Tibial nerve (tissue), 4 donors: ENCODE measurements at regions not wholly inside any gene's neighbourhood (a gene's known extent, or its start where the extent isn't known, plus 50 kb on each side); places are given as distances from the start of the nearest gene placed in this dataset.

ENCODE experiments used
- DNase-seq, 2 donors: peaks; one replicate each; pipeline ENCODE4 v3.0.0-alpha.2; 2019; ENCODE audit warnings: low spot score in 2 of 2
- H3K27ac ChIP-seq, 4 donors: fragments of 200-600 bp; sonication (generic) in 3 of 4; one replicate each; pipeline ENCODE4 v1.5.1; 2017 to 2019; ENCODE audit warnings: mild to moderate bottlenecking in 1 of 4
- H3K27me3 ChIP-seq, 2 donors: fragments of 200-600 bp; sonication (generic) in 1 of 2; one replicate each; pipeline versions ENCODE4 v1.5.1 to v1.6.0; 2017 to 2019
- H3K36me3 ChIP-seq, 3 donors: fragments of 200-600 bp; sonication (generic); one replicate each; pipeline ENCODE4 v1.5.1; 2018 to 2019
- H3K4me1 ChIP-seq, 4 donors: fragments of 200-600 bp; sonication (generic) in 3 of 4; one replicate each; pipeline ENCODE4 v1.5.1; 2017 to 2019
- H3K4me3 ChIP-seq, 4 donors: fragments of 200-600 bp; sonication (generic) in 3 of 4; one replicate each; pipeline ENCODE4 v1.5.1; 2017 to 2019; ENCODE audit warnings: mild to moderate bottlenecking in 1 of 4, moderate library complexity in 1 of 4
- H3K9me3 ChIP-seq, 4 donors: fragments of 200-600 bp; sonication (generic) in 3 of 4; one replicate each; pipeline ENCODE4 v1.5.1; 2017 to 2019
- EP300 ChIP-seq, 2 donors: sonication (generic); formaldehyde crosslinking; IDR thresholded peaks; one replicate each; pipeline ENCODE4 v1.6.1; 2017; ENCODE audit warnings: antibody characterized with exemption in 2 of 2, mild to moderate bottlenecking in 1 of 2
- POLR2A ChIP-seq, 2 donors: fragments of 450-650 bp; IDR thresholded peaks; one replicate each; pipeline ENCODE4 v1.6.1; 2017; ENCODE audit warnings: antibody characterized with exemption in 2 of 2, mild to moderate bottlenecking in 2 of 2, moderate library complexity in 2 of 2
- WGBS, 2 donors: methylation state at CpG; one replicate each; pipeline ENCODE4 v1.1.5; 2018; 5-methylcytosine and 5-hydroxymethylcytosine counted together
- TF ChIP-seq, protein P1 (sequence below), 5 experiments: fragments of 200-600 bp in 3 of 5; fragments of 450-650 bp in 2 of 5; sonication (generic) in 3 of 5; IDR thresholded peaks; one replicate each; pipeline ENCODE4 v1.5.1; 2016 to 2019; ENCODE audit warnings: antibody characterized with exemption in 5 of 5, mild to moderate bottlenecking in 3 of 5, moderate library complexity in 2 of 5

DNA sequence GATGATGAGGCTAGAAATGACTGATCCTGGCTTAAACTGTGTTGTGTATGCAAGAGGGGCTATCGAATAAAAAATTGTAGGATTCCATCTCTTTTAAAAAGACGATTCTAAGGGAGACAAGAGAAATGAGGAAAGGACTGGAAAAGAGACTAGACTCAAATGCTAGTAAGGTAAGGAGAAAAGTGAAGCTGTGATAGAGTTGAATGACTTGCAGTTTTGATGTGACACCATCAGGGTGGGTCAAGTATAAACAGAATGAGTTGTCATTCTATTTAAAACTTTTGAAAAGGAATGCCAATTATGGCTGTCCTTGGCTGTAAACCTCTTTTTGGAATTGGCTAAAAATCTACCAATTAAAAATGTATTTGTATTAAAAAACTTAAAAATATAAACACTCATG, 184.5 kb upstream of the PHF14 start:
- Histone ChIP-seq H3K27ac (no peak overlapping the region), H3K4me3 (no peak overlapping the region), H3K36me3 (no peaks in the 10 kb centered on the region), H3K27me3 (no peaks in the 10 kb centered on the region), H3K9me3 (no peaks in the 10 kb centered on the region), H3K4me1 (no peaks in the 10 kb centered on the region)
- no peak for DNase-seq
- no peak for TF ChIP-seq POLR2A (IDR thresholded peaks at IDR 0.05)
- no peak for TF ChIP-seq EP300 (IDR thresholded peaks at IDR 0.05)
- TF ChIP-seq, protein P1, sequence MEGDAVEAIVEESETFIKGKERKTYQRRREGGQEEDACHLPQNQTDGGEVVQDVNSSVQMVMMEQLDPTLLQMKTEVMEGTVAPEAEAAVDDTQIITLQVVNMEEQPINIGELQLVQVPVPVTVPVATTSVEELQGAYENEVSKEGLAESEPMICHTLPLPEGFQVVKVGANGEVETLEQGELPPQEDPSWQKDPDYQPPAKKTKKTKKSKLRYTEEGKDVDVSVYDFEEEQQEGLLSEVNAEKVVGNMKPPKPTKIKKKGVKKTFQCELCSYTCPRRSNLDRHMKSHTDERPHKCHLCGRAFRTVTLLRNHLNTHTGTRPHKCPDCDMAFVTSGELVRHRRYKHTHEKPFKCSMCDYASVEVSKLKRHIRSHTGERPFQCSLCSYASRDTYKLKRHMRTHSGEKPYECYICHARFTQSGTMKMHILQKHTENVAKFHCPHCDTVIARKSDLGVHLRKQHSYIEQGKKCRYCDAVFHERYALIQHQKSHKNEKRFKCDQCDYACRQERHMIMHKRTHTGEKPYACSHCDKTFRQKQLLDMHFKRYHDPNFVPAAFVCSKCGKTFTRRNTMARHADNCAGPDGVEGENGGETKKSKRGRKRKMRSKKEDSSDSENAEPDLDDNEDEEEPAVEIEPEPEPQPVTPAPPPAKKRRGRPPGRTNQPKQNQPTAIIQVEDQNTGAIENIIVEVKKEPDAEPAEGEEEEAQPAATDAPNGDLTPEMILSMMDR (IDR thresholded peaks at IDR 0.05) = no peak
- 87 to 88% methylated on average over 2 of the region's 2 CpGs for WGBS, 2 donors

DNA sequence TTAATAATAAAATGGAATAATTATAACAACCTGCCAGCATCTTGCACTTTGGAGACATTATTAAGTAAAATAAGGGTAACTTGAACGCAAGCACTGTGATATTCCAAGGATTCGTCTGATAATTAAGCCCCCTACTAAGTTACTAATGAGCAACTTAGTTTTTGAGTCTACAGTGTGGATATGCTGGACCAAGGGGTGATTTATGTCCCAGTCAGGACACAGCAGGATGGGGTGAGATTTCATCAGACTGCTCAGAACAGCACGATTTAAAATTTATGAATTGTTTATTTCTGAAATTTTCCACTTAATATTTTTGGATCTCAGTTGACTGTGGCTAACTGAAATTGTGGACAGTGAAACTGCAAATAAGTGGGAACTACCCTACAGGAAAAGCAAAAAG, 182.8 kb upstream of the PHF14 start:
- no peak for DNase-seq
- Histone ChIP-seq H3K4me1 (no peaks in the 10 kb centered on the region), H3K27me3 (no peaks in the 10 kb centered on the region), H3K27ac (no peak overlapping the region), H3K36me3 (no peaks in the 10 kb centered on the region), H3K9me3 (no peaks in the 10 kb centered on the region), H3K4me3 (no peak overlapping the region)
- WGBS, 2 donors = 89 to 90% methylated on average over 3 of the region's 3 CpGs
- TF ChIP-seq, protein P1 (IDR thresholded peaks at IDR 0.05) = no peak

DNA sequence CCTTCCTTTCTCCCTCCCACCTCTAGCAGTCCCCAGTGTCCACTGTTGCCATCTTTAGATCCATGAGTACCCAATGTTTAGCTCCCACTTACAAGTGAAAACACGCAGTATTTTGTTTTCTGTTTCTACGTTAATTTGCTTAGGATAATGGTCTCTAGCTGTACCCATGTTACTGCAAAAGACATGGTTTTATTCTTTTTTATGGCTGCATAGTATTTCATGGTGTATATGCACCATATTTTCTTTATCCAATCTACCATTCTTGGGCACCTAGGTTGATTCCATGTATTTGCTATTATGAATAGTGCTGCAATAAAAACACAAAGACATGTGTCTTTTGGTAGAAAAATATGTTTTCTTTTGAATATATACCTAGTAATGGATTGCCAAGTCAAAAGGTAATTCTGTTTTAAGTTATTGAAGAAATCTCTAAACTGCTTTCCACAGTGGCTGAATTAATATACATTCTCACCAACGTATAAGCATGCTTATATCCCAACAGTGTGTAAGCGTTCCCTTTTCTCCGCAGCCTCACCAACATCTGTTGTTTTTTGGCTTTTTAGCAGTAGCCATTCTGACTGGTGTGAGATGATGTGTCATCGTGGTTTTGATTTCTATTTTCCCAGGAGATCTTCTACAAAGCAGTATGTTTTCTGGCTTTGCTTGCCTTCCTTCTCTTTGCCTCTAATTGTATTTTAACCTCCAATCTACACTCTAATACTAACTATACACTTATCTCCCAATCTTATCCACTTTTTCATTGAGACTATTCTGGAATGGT, 179.5 kb upstream of the PHF14 start:
- 82 to 89% methylated on average over 6 of the region's 6 CpGs for WGBS, 2 donors
- no peaks in the 10 kb centered on the region for H3K36me3 ChIP-seq

DNA sequence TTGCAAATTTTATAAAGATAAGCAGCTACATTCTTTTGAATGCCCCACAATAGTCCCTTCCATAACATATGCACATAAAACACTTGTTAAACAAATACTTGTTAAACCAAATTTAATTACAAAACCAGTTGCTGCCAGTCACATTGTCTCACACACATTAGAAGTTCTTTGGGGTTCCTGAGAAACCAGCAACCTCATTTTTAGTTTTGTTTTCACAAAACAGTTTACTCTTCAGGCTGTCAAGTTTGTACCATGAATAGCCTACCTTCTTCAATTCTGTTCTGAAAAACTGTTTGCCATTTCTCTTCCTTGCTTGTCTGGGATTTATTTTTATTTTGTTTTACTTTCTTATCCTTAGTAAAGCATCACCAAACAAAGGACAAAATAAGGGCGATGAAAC, 176.5 kb upstream of the PHF14 start:
- H3K27ac ChIP-seq = no peak overlapping the region
- no peak overlapping the region for H3K4me3 ChIP-seq
- no peak for DNase-seq
- TF ChIP-seq EP300 (IDR thresholded peaks at IDR 0.05) = no peak
- TF ChIP-seq, protein P1 (IDR thresholded peaks at IDR 0.05) = no peak
- no peak for TF ChIP-seq POLR2A (IDR thresholded peaks at IDR 0.05)
- no peaks in the 10 kb centered on the region for H3K27me3 ChIP-seq
- 88 to 94% methylated on average over 1 of the region's 1 CpG for WGBS, 2 donors
- no peaks in the 10 kb centered on the region for H3K36me3 ChIP-seq
- no peaks in the 10 kb centered on the region for H3K4me1 ChIP-seq
- no peaks in the 10 kb centered on the region for H3K9me3 ChIP-seq

More for the DNA sequence above, 179.5 kb upstream of the PHF14 start:
- DNase-seq = no peak
- no peaks in the 10 kb centered on the region for H3K27me3 ChIP-seq
- TF ChIP-seq POLR2A (IDR thresholded peaks at IDR 0.05) (no peak), EP300 (IDR thresholded peaks at IDR 0.05) (no peak)
- TF ChIP-seq, protein P1 (IDR thresholded peaks at IDR 0.05) = no peak
- H3K4me1 ChIP-seq = no peaks in the 10 kb centered on the region
- no peak overlapping the region for H3K27ac ChIP-seq
- H3K4me3 ChIP-seq = no peak overlapping the region
- H3K9me3 ChIP-seq = no peaks in the 10 kb centered on the region

DNA sequence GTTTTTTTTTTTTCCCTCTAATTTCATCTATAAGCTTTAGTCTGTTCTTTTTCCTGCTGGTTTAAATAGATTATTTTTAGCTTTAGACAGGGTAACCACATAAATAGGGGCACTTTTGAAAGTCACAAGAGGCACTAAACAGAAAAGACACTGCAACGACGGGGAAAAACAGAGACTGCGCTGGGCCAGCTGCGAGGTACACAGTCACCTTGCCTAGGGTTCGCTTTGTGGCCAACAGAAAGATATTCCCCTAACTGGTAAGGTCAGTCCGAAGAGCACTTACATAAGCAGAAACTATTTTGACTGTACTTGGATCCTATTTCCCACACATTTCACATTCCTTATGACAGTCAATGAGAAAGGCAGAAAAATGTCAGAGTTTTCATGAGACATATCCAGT, 175.6 kb upstream of the PHF14 start:
- Histone ChIP-seq H3K27ac (no peak overlapping the region), H3K9me3 (no peaks in the 10 kb centered on the region), H3K4me3 (no peak overlapping the region), H3K4me1 (no peaks in the 10 kb centered on the region), H3K27me3 (no peaks in the 10 kb centered on the region), H3K36me3 (no peaks in the 10 kb centered on the region)
- TF ChIP-seq EP300 (IDR thresholded peaks at IDR 0.05) = no peak
- TF ChIP-seq, protein P1 (IDR thresholded peaks at IDR 0.05) = no peak
- TF ChIP-seq POLR2A (IDR thresholded peaks at IDR 0.05) = no peak
- no peak for DNase-seq
- WGBS, 2 donors = 85% methylated on average over 6 of the region's 6 CpGs
